HL-60 (cell line): ENCODE measurements at regions not wholly inside any gene's neighbourhood (a gene's known extent, or its start where the extent isn't known, plus 50 kb on each side); places are given as distances from the start of the nearest gene placed in this dataset.

ENCODE experiments used
- DNase-seq, 2 experiments: peaks; one replicate each; pipeline ENCODE4 v3.0.0-alpha.2; 2010 to 2020; ENCODE audit warnings: low read depth in 1 of 2, low spot score in 1 of 2
- H3K27ac ChIP-seq: fragments of 250-450 bp; sonication (Bioruptor Pico); replicated peaks from 2 replicates; pipeline ENCODE4 v1.5.1; 2020; ENCODE audit warnings: mild to moderate bottlenecking, moderate library complexity
- H3K27me3 ChIP-seq: fragments of 250-450 bp; sonication (Bioruptor Pico); 2 replicates; pipeline ENCODE4 v1.5.1; 2021; ENCODE audit warnings: mild to moderate bottlenecking, moderate library complexity; ENCODE audit not compliant: insufficient read depth, poor library complexity, severe bottlenecking
- H3K4me3 ChIP-seq: replicated peaks from 2 replicates; pipeline ENCODE4 v1.5.1; 2011; ENCODE audit warnings: mild to moderate bottlenecking, control low read depth, low read length; ENCODE audit not compliant: insufficient read depth
- GABPA ChIP-seq: IDR thresholded peaks from 2 replicates; pipeline ENCODE4 v1.6.1; 2012; ENCODE audit warnings: low read depth
- POLR2AphosphoS5 ChIP-seq: IDR thresholded peaks from 2 replicates; pipeline ENCODE4 v1.6.1; 2012; ENCODE audit warnings: low read depth
- SPI1 ChIP-seq: IDR thresholded peaks from 2 replicates; pipeline ENCODE4 v1.6.1; 2012; ENCODE audit warnings: low read depth, mild to moderate bottlenecking, borderline replicate concordance
- TF ChIP-seq, protein P1 (sequence below): IDR thresholded peaks from 2 replicates; pipeline ENCODE4 v1.6.1; 2012; ENCODE audit warnings: low read depth; ENCODE audit not compliant: insufficient replicate concordance
- TF ChIP-seq, protein P2 (sequence below): IDR thresholded peaks from one replicate; pipeline ENCODE4 v1.5.1; 2011; ENCODE audit warnings: low read length, control low read depth, inconsistent platforms; ENCODE audit not compliant: insufficient read depth

DNA sequence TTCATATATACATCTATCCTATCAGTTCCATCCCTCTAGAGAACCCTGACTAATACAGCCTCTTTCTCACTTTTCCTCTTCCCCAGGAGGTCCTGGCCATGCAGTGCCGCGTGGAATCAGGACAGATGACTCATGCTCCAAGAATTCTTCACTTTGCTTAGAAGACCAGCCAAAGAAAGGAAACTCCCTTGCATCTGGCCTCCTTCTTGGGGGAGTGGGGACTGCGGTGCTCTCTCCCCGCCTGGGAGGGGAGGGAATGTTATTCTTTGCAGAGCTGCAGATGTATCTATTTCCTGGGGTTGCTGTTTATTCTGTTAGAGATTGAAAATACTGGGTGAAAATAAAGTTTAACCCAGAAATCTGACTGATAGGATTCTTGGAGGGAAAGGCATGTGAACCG lies 111.5 kb upstream of the SH3BP4 start:
- H3K4me3 ChIP-seq: no peak overlapping the region
- no peaks in the 10 kb centered on the region for H3K27me3 ChIP-seq
- DNase-seq: no peak
- TF ChIP-seq, protein P1, sequence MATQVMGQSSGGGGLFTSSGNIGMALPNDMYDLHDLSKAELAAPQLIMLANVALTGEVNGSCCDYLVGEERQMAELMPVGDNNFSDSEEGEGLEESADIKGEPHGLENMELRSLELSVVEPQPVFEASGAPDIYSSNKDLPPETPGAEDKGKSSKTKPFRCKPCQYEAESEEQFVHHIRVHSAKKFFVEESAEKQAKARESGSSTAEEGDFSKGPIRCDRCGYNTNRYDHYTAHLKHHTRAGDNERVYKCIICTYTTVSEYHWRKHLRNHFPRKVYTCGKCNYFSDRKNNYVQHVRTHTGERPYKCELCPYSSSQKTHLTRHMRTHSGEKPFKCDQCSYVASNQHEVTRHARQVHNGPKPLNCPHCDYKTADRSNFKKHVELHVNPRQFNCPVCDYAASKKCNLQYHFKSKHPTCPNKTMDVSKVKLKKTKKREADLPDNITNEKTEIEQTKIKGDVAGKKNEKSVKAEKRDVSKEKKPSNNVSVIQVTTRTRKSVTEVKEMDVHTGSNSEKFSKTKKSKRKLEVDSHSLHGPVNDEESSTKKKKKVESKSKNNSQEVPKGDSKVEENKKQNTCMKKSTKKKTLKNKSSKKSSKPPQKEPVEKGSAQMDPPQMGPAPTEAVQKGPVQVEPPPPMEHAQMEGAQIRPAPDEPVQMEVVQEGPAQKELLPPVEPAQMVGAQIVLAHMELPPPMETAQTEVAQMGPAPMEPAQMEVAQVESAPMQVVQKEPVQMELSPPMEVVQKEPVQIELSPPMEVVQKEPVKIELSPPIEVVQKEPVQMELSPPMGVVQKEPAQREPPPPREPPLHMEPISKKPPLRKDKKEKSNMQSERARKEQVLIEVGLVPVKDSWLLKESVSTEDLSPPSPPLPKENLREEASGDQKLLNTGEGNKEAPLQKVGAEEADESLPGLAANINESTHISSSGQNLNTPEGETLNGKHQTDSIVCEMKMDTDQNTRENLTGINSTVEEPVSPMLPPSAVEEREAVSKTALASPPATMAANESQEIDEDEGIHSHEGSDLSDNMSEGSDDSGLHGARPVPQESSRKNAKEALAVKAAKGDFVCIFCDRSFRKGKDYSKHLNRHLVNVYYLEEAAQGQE: no peak
- no peak for TF ChIP-seq SPI1
- TF ChIP-seq, protein P2, sequence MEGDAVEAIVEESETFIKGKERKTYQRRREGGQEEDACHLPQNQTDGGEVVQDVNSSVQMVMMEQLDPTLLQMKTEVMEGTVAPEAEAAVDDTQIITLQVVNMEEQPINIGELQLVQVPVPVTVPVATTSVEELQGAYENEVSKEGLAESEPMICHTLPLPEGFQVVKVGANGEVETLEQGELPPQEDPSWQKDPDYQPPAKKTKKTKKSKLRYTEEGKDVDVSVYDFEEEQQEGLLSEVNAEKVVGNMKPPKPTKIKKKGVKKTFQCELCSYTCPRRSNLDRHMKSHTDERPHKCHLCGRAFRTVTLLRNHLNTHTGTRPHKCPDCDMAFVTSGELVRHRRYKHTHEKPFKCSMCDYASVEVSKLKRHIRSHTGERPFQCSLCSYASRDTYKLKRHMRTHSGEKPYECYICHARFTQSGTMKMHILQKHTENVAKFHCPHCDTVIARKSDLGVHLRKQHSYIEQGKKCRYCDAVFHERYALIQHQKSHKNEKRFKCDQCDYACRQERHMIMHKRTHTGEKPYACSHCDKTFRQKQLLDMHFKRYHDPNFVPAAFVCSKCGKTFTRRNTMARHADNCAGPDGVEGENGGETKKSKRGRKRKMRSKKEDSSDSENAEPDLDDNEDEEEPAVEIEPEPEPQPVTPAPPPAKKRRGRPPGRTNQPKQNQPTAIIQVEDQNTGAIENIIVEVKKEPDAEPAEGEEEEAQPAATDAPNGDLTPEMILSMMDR: no peak
- no peak for TF ChIP-seq POLR2AphosphoS5
- TF ChIP-seq GABPA: no peak
- no peak overlapping the region for H3K27ac ChIP-seq

DNA sequence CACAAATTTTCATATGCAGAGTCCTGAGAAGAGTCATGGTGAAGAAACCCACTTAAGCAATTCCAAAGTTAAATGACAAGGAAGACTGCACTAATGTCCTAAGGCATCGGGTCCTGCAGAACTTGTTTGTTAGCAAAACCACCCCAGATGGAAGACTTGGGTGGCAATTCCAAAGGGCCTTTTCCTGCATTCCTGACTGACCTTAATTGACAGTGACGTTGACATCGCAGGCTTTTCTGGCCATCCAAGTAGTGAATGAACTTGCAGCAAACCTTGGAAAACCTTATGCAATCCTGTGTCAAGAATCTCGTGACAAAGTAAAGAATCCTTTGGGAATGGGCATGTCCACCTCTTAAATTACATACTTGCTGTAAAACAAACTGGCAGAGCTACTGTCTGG lies 112.5 kb upstream of the SH3BP4 start:
- Histone ChIP-seq H3K27me3 (no peaks in the 10 kb centered on the region), H3K4me3 (no peak overlapping the region), H3K27ac (no peak overlapping the region)
- TF ChIP-seq, protein P1: no peak
- no peak for DNase-seq

DNA sequence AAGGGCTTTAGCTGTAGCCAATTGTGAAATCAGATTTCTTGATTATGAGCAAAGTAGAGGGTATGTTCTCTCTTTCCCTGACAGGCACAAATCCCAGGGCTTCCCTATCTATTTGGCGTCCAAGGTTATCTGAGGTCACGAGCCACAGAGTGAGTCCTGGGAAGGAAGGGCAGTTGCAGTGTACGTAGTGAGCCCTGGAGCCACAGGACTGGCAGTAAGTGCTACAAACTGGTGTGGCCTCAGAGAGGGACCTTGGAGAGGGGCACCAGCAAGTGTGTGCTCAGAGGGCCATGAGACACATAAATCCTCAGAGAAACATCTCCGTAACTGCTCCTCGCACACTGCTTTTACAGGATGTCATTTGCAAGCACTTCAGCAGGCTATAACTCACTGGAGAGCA lies 115.5 kb upstream of the SH3BP4 start:
- Histone ChIP-seq H3K27me3 (no peaks in the 10 kb centered on the region), H3K27ac (no peak overlapping the region), H3K4me3 (no peak overlapping the region)
- TF ChIP-seq GABPA (no peak), POLR2AphosphoS5 (no peak), SPI1 (no peak)
- TF ChIP-seq, protein P2: no peak
- TF ChIP-seq, protein P1: no peak
- DNase-seq: no peak

DNA sequence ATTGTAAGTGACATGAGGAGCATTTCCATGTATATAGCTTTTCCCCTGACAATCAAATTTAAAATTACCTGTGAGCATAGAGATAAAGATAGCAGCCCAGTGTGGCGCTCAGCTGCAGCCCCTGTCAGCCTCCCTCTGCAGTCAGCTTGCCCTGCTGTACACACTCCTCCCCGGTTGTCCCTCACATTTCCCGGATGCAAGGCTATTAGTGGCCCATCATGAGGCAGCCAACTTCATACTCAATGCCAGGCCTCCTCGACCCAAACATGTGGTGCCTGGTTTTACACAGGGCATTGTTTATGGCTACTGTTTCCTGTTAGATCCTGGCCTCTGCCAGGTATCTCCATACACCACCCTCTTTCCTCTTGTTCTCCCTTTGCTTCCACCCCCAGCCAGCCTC lies 116.1 kb upstream of the SH3BP4 start:
- no peak for TF ChIP-seq GABPA
- TF ChIP-seq, protein P2: no peak
- TF ChIP-seq, protein P1: no peak
- no peak for TF ChIP-seq SPI1
- TF ChIP-seq POLR2AphosphoS5: no peak
- H3K4me3 ChIP-seq: no peak overlapping the region
- no peak for DNase-seq
- H3K27ac ChIP-seq: no peak overlapping the region
- no peaks in the 10 kb centered on the region for H3K27me3 ChIP-seq
